Umbilical cord (tissue), 1 donor: ENCODE measurements at regions not wholly inside any gene's neighbourhood (a gene's known extent, or its start where the extent isn't known, plus 50 kb on each side); places are given as distances from the start of the nearest gene placed in this dataset.
"Not testable (repeated sequence)": the region's sequence is repeated elsewhere in the genome, so short reads cannot be mapped to it uniquely, and the experiment has no call there.

ENCODE experiments used
- DNase-seq: peaks from one replicate; pipeline ENCODE4 v3.0.0-alpha.2; 2015; ENCODE audit warnings: low spot score

DNA sequence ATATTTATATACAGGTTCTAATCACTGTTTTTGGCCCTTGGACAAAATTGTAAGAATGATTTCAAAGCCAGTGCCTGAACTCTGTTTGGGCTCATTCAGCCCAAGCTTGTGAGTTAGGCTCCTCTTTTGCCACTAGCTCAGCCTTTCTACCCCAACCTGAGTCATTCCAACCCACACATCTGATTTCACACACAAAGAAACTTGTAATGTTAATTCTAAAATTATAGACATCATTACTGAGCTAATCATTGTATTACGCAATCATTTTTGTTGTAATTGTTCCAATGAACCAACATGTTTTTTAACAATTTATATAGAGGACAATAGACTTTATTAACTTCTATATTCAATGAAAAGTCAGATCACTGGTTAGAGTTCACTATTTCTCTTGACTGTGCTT is 441.1 kb downstream of the ETNK1 start:
- no peak for DNase-seq

DNA sequence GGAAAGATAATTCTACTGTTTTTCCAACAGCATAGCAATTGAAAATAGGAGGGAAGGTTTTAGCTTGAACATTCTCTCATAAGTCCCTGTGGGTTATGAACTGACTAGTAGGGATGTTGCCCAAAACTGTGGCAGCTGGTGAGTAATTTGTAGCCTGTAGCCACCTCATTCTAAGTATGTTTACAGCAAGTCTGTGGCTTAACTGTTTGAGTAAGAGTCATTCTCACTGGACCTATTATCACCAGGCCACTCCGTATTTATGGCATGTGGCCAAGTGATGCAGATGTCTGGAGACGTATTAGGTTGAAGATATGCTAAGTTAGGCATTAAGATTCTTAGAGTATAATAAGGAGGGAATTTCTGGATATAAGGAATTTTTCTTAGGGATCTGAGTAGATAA is 458.3 kb downstream of the ETNK1 start:
- DNase-seq: peak; percentile 65

DNA sequence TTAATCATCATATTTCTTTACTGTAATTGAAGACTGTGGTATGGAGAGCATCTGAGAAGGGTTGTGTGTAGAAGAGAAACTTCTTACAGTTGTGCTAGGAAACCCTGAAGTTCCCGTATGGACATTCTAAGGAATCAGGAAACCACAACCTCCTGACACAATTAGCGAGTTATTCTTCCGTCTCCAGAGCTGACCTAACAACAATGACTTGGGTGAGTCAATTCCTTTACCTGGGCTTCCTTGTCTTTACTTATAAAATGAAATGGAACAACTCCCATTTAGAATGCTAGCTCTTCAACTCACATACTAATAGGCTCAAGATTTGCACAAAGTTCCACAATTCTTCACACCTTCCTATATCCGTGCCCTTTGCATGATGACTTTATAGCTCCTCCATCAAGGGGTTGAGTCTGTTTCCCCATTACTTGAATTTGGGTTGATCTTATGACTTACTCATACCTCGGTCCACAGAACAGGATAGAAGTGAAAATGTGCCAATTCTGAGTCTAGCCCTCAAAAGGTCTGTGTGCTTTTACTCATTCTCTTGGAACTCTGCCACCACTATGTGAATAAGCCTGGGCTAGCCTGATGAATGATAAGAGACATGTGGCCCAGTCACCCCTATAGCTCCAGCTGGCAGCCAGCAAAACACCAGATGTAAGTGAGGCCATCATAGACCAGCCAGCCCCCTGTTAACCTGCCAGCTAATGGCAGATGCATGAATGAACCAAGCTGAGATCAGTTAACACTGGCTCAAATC is 459.4 kb downstream of the ETNK1 start:
- peak; percentile 87 for DNase-seq

DNA sequence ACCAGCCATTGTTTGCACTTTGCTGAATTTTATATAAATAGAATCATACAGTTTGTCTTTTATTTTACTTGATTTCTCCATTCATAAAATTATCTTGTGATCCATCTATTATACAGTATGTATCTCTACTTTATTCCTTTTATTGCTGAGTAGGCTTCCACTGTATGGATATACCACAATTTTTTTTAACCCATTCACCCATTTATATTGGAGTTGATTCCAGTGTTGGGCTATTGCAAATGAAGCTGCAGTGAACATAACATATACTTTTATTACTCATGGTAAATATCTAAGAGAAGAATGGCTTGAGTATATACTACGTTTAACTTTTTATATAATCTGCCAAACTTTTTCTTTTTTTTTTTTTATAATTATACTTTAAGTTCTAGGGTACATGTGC is 463.6 kb downstream of the ETNK1 start:
- no peak for DNase-seq

DNA sequence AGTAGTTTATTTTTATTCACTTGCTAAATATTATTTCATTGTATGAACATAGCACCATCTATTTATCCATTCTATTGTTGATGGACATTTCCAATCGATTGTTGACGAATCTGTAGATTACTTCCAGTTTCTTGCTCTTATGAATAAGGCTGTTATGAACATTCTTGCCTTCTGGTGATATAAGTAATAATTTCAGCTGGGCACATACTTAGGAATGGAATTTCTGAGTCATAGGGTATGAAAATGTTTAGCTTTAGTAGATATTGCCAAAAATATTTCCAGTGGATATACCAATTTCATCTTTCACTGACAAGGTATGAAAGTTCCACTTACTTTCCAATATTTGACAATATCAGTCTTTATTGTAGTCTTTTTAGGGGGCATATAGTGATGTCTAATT is 468.5 kb downstream of the ETNK1 start:
- no peak for DNase-seq

DNA sequence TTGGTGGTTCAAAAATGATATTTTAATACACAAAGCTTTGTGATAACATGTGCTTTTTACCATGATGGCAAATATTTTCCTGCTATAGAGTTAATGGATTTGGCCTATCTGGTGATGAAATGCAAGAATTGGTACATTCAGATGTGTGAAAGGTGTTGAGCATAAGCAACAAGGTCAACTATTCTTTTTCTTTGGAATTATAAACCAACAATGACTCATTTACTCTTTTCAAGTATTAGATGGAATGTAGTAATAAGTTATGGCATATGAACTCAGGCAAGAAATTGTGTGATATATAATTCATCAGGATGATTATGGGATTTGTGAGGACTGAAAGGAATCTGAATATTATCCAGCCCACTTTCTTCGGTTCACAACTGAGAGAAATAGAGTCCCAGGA is 471.4 kb downstream of the ETNK1 start:
- DNase-seq: no peak

DNA sequence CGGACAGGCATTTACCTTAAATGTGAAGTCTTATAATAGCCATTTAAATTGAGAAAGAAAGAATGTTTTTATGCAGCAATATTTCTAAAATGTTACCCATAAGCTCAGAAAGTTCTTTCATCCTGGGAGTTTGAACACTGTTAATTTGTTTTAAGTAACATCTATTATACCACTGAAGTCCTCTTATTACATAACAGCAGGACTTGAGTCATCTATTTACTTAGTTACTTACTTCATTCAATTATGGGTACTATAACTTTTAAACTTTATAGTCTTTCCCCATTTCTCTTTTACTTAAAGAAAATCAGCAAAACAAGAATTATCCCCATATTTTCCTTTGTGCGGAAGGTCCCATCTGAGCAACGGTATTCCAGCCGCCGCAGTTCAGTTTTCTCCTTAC is 473.1 kb downstream of the ETNK1 start:
- DNase-seq: no peak

DNA sequence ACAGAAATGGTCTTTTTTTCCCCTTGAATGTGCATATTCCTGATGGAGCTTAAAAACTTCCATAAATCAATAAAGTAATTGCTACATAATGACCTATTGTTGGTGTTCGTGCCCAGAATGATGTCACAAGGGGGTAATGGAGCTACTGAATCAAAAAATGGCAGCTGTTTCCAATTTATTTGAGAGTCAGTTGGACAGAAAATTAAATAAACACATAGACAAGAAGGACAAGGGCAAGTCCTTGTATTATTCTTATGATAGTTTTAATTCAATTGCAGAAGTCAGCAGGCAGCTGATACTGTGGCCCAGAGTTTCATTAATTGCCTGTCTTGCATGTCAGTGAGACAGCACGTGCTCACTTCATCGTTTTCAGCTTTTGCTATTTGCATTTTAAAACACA is 473.5 kb downstream of the ETNK1 start:
- DNase-seq: no peak

DNA sequence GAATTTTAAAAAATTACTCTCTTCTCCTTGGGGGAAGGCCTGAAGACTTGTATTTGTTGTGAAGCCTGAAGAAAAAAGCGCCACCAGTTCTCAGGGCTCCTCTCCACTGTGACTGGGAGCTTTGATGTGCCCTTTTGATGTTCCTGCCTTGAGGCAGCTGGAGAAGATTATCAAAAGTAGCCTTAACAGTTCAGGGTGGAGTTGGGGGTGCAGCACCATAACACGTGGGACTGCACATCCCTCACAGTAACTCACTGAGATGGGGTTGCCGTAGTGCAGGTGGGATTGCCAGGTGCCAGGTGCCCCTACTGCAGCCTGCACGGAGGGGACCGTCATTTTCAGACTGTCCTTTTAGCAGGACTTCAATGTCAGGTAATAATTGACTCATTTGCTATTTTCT is 474.1 kb downstream of the ETNK1 start:
- DNase-seq: no peak

DNA sequence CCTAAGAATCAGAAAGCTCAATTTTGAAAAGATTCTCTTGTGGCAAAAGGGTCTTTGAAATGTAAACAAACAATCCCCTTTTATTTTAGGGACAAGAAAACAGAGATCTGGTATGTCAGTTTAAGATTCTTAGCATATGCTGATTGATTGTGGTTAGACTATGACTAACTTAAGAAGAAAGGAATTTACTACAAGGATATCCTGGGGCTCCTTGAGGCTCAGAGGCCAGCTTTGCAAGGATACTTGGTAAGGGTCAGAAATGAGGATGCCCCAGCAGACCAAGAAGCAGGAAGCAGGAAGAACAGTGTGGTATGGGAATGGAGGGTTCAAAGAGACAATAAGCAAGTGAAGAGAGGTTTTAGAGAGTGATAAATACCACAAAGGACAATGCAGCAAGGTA is 474.6 kb downstream of the ETNK1 start:
- DNase-seq: no peak

DNA sequence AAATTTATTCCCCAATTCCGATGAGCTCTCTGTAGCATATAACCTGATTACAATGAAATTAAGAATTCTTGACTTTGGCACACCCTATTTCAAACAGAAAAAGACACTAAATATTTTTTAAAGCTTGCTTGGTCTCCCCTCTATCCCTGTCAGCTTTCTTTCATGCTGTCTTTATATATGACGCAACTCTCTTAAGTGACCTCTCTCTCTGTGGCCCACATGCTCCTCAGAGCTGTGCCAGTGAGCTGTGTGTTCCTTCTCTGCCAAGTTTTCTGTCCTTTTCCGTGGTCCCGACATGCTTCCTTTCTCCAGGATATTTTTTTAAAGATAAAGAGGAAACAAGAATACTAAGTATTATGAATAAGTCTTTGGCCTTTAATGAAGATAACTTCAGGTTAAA is 484.0 kb downstream of the ETNK1 start:
- DNase-seq: no peak

DNA sequence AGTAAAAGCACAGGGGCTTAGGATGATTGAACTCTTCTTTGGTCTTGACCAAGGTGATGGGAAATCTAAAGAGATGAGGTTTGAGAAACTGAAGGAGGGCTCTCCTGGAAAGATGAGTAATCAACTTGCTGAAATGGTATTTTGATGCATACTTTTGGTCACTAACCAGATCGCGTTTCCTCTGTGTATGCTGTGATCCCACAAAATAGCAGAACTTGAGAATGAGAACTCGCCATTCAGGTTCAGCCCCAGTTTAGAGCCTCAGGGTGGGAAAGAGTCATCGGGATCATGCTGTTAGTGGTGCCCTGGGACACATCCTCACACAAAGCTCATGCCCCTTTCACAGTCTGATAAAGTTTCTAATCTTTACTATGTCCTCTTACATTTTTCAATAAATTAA is 488.8 kb downstream of the ETNK1 start:
- DNase-seq: peak; percentile 8

DNA sequence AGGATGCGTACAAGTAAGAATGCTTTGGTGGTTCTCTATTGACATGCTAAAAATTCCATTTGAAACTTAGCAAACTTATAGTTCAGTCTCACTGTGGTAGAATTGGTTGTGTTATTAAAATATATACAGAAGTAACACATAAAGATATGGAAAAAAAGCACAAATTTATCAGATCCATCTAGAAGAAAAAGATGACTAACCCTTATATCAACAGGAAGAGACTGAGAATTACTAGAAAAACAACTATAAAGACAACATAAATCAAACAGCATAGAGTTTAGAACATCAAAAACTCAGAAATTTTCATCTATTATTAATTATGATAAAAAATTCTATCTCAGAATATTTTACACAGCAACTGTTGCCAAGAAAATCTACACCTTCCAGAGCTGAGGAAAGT is 491.0 kb downstream of the ETNK1 start:
- DNase-seq: no peak

DNA sequence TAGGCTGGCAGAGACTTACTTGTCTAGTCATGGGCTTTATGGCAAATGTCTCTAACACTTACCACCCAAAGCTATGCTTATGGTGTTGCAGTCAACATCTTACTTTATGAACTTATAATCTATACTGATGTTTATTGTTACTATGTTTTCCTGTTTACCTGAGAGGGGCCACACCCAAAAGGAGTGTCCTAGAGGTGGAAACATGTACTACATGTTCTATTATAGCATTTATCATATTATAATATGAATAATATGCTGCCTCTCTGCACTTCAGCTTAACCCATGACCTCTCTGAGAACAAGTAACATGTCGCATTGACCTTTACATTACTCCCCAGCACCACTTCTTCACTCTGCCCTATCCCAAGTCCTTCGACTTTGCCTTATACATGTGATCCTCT is 501.8 kb downstream of the ETNK1 start:
- DNase-seq: no peak

DNA sequence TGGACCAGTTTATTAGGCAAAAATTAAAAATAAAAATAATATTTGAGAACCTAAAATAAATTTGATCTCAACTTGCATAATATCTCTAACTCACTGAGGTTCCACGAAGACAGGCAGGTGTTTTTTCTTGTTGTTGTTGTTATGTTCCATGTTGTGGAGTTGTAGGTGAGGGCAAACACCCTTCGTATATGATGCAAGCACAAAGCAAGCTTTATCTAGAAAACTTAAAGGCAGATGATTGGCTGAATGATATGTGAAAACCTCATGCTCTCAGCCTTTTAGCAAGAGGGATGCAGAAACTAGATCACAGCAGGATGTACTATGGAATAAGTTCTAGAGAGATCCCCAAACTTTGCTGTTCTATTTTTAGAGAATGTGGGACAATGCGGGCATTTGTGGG is 502.7 kb downstream of the ETNK1 start:
- no peak for DNase-seq

DNA sequence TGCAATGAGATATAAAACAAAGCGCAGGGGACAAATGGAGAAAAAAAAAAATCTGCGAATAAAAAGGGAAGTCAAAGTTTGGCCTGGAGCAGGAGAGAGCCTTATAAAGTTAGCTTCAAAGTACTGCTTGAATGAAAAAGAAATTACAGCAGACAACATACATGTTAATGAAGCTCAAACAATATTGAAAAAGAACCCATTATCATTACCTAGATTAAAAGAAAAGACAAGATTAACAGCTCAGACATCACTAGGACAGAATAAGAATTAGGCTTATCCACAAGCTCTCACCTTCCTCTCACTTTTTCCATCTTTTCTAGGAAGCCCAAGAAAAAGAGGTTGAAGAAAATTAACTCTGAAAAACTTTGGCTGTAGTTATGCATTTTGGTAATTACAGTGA is 503.5 kb downstream of the ETNK1 start:
- no peak for DNase-seq

DNA sequence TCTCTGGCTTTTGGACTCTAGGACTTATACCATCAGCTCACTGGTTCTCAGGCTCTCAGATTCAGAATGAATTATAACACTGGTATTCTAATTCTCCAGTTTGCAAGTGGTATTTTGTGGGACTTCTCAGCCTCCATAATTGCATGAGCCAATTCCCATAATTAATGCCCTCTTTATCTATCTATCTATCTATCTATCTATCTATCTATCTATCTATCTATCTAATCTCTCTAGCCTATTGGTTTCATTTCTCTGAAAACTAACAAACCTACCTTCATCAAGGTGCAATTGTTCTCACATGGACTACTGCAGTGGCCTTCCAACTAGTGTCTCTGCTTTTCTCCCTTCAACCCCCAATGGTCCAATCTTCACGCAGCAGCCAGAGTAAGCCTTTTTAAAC is 507.4 kb downstream of the ETNK1 start:
- no peak for DNase-seq

DNA sequence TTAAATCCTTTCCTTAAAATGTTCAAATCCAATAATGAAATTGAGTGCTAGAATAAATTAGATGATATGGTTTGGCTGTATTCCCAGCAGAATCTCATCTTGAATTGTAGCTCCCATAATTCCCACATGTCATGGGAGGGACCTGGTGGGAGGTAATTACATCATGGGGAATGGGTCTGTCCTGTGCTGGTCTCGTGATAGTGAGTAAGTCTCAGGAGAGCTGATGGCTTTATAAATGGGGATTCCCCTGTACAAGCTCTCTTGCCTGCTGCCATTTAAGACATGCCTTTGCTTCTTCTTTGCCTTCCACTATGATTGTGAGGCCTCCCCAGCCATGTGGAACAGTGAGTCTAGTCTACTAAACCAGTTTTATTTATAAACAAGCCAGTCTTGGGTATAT is 508.5 kb downstream of the ETNK1 start:
- DNase-seq: no peak

DNA sequence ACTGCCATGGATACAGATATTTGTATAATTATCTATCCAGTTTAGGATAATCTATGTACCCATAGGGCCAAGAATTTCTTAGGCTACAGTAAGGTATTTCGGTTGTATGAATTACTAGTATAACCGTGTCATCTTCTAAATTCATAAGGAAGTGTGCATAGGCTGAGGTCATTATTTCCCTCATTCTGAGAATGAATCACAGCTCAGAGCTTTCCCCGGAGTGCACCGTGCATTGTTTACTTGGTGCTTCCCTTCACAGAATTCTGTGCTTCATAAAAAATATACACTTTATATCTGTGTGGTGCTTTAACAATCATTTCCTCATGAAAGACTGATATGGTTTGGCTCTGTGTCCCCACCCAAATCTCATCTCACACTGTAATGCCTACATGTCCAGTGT is 514.1 kb downstream of the ETNK1 start:
- DNase-seq: no peak

DNA sequence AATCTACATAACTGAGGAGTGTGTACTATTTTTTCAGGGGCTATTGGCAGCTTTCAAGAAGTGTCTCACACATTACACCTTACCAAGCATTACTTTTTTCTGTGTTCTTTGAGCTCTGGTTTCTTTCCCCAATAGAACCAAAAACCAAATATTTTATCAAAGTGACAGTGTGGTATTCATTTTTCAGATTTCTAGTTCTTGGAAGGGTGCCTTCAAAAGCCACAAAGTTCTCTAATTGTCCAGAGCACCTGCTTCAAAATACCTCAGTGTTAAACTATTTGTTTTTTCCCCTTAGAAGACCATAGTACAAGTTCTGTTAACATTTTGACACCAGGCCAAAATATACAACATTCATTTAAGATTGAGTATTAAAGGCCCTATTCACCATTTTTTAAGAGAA is 515.7 kb downstream of the ETNK1 start:
- no peak for DNase-seq

DNA sequence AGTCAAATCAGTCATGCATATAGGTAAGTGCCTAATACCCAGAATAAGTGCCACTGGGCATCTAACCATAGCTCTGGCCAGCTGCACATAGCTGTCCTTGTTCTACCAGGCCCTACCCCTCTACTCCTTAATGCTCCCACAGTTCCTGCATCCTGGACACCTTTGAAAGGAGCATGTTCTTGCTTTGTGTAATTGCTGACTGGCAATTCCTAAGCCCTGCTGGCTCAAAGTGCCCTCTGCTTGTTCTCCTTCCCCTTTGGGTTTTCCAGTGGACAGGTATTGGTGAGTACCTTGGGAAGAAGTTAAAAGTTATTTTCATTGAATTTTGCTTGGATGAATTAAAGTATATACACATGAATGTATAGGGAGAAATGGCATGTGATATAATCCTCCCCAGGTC is 516.4 kb downstream of the ETNK1 start:
- DNase-seq: no peak

DNA sequence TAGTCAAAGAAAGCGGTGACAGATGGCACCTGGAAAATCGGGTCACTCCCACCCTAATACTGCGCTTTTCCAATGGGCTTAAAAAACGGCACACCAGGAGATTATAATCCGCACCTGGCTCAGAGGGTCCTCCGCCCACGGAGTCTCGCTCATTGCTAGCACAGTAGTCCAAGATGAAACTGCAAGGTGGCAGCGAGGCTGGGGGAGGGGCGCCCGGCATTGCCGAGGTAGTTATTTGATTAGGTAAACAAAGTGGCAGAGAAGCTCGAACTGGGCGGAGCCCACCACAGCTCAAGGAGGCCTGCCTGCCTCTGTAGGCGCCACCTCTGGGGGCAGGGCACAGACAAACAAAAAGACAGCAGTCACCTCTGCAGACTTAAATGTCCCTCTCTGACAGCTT is 521.1 kb downstream of the ETNK1 start:
- not testable (repeated sequence) for DNase-seq

DNA sequence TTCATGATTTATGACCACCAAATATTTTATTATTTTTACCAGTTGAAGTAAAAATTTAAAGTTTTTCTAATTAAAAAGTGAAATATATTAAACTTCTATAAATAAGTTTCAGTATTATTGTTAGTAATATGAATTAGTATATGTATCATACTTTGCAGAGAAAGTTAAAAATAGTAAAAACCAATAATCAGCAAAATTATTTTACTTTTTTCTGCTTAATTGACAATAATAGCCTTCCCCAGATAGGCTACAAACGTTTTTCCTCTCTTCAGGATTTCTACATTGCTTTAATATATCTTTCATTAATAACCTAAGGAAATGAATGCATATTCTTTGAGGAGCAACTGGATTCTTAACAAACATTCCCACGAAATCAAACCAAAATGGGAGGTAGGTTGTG is 543.5 kb downstream of the ETNK1 start:
- no peak for DNase-seq

DNA sequence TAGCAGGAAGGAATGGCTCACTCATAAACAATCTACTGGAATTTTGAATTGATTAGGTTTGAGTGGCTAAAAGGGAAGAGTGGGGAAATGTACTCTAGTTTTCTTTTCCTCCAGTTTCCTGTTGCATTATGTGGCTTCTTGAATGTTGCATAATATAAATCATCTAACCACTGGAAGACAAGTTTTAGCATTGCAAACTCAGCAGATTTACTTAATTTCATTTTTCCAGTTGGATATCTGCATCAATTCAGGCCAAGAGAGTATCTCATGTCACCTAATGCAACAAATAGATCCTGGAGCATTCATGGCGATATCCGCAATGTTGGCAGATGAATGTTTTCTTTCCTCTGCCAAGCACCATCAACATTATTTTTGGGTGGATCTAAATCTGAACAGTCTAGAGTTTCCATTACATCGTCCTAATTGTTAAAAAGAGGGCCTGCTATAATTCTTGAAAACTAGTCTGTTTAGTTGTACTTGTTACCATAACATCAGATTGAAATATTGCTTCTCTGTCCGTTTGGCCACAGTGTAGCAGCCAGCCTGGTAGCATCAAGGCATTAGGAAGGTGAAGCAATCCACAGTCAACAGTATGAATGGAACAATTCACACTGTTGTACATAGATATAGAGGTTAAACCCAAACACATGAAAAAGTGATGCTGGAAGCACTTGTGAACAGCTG is 544.2 kb downstream of the ETNK1 start:
- no peak for DNase-seq
